ENCODE measurements at regions not wholly inside any gene's neighbourhood (a gene's known extent, or its start where the extent isn't known, plus 50 kb on each side); places are given as distances from the start of the nearest gene placed in this dataset.

DNA sequence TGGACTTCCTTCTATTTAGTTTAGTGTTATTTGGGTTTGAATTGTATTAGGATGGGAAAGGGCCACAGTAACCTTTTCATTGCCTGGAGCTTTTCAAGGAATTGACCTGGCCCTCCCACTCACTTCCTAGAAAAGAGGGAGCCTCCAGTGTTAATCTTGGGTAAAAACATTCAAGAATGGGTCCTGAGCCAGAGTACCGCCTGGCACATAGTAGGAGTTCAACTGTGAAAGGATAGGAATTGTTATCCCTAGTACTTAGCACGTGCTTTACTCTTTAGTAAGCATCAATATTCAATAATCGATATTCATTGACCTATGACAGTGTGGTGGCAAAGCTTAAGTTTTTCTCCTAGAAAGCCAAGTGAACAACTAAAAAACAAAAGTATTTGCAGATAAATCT is 179.9 kb downstream of the IRS1 start (continued):
- TF ChIP-seq, protein P1, sequence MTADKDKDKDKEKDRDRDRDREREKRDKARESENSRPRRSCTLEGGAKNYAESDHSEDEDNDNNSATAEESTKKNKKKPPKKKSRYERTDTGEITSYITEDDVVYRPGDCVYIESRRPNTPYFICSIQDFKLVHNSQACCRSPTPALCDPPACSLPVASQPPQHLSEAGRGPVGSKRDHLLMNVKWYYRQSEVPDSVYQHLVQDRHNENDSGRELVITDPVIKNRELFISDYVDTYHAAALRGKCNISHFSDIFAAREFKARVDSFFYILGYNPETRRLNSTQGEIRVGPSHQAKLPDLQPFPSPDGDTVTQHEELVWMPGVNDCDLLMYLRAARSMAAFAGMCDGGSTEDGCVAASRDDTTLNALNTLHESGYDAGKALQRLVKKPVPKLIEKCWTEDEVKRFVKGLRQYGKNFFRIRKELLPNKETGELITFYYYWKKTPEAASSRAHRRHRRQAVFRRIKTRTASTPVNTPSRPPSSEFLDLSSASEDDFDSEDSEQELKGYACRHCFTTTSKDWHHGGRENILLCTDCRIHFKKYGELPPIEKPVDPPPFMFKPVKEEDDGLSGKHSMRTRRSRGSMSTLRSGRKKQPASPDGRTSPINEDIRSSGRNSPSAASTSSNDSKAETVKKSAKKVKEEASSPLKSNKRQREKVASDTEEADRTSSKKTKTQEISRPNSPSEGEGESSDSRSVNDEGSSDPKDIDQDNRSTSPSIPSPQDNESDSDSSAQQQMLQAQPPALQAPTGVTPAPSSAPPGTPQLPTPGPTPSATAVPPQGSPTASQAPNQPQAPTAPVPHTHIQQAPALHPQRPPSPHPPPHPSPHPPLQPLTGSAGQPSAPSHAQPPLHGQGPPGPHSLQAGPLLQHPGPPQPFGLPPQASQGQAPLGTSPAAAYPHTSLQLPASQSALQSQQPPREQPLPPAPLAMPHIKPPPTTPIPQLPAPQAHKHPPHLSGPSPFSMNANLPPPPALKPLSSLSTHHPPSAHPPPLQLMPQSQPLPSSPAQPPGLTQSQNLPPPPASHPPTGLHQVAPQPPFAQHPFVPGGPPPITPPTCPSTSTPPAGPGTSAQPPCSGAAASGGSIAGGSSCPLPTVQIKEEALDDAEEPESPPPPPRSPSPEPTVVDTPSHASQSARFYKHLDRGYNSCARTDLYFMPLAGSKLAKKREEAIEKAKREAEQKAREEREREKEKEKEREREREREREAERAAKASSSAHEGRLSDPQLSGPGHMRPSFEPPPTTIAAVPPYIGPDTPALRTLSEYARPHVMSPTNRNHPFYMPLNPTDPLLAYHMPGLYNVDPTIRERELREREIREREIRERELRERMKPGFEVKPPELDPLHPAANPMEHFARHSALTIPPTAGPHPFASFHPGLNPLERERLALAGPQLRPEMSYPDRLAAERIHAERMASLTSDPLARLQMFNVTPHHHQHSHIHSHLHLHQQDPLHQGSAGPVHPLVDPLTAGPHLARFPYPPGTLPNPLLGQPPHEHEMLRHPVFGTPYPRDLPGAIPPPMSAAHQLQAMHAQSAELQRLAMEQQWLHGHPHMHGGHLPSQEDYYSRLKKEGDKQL (CRISPR knock-in tag; IDR thresholded peaks at IDR 0.05; ENCODE audit: low read depth): no peak
- TF ChIP-seq MTA3 (CRISPR knock-in tag; IDR thresholded peaks at IDR 0.05): no peak
- no peak for TF ChIP-seq ZNF251 (CRISPR knock-in tag; IDR thresholded peaks at IDR 0.05)
- TF ChIP-seq ZKSCAN1 (IDR thresholded peaks at IDR 0.05; ENCODE audit: low read length): peak; percentile 82
- no peak for TF ChIP-seq FOXK2 (IDR thresholded peaks at IDR 0.05)
- TF ChIP-seq, protein P2, sequence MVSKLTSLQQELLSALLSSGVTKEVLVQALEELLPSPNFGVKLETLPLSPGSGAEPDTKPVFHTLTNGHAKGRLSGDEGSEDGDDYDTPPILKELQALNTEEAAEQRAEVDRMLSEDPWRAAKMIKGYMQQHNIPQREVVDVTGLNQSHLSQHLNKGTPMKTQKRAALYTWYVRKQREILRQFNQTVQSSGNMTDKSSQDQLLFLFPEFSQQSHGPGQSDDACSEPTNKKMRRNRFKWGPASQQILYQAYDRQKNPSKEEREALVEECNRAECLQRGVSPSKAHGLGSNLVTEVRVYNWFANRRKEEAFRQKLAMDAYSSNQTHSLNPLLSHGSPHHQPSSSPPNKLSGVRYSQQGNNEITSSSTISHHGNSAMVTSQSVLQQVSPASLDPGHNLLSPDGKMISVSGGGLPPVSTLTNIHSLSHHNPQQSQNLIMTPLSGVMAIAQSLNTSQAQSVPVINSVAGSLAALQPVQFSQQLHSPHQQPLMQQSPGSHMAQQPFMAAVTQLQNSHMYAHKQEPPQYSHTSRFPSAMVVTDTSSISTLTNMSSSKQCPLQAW (CRISPR knock-in tag; IDR thresholded peaks at IDR 0.05): 0 out of 2 replicates have a peak, but pooled peaks have one; percentile 19
- TF ChIP-seq ZNF343 (CRISPR knock-in tag; IDR thresholded peaks at IDR 0.05): no peak
- no peak for TF ChIP-seq ZNF143 (CRISPR knock-in tag; IDR thresholded peaks at IDR 0.05)
- TF ChIP-seq ZNF781 (CRISPR knock-in tag; IDR thresholded peaks at IDR 0.05; ENCODE audit: borderline replicate concordance, not compliant biosample characterization): no peak
- TF ChIP-seq, protein P3, sequence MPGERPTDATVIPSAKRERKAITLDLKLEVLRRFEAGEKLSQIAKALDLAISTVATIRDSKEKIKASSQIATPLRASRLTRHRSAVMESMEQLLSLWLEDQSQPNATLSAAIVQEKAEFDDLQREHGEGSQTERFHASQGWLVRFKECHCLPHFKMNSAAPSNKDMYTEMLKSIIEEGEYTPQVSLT (CRISPR knock-in tag; IDR thresholded peaks at IDR 0.05; ENCODE audit: borderline replicate concordance, low read depth): no peak
- TF ChIP-seq PHB2 (IDR thresholded peaks at IDR 0.05; ENCODE audit: partially characterized antibody): no peak
- TF ChIP-seq ZNF562 (CRISPR knock-in tag; IDR thresholded peaks at IDR 0.05; ENCODE audit: borderline replicate concordance): no peak
- TF ChIP-seq EZH2 (conservative IDR thresholded peaks at IDR 0.05; ENCODE audit: low read depth, low read length): no peak
- TF ChIP-seq THAP11 (CRISPR knock-in tag; IDR thresholded peaks at IDR 0.05): no peak
